HG03521 (cell line): ENCODE measurements at regions not wholly inside any gene's neighbourhood (a gene's known extent, or its start where the extent isn't known, plus 50 kb on each side); places are given as distances from the start of the nearest gene placed in this dataset.

ENCODE experiments used
- ATAC-seq: cut with Tn5 transposase; IDR thresholded peaks from one replicate; pipeline ENCODE4 v1.9.1; 2021; ENCODE audit warnings: mild to moderate bottlenecking, moderate library complexity; ENCODE audit not compliant: unreplicated experiment

- no peak for ATAC-seq
These were observed 246.0 kb upstream of the DAAM1 start for GRCh38 chr14:58942516-58942915.

- ATAC-seq, result no peak
These were observed 244.0 kb upstream of the DAAM1 start for GRCh38 chr14:58944343-58944967.

- no peak for ATAC-seq
These were observed 243.5 kb upstream of the DAAM1 start for GRCh38 chr14:58944968-58945356.

GRCh38 chr14:58946431-58946830 lies 242.0 kb upstream of the DAAM1 start:
- ATAC-seq, result no peak

GRCh38 chr14:58947156-58947555 lies 241.3 kb upstream of the DAAM1 start:
- ATAC-seq, result no peak

GRCh38 chr14:58947814-58948445 lies 240.5 kb upstream of the DAAM1 start:
- no peak for ATAC-seq

- ATAC-seq, result no peak
These were observed 237.9 kb upstream of the DAAM1 start for GRCh38 chr14:58950555-58950954.

GRCh38 chr14:58951143-58951542 lies 237.3 kb upstream of the DAAM1 start:
- ATAC-seq, result no peak

- ATAC-seq, result no peak
These were observed 234.4 kb upstream of the DAAM1 start for GRCh38 chr14:58954052-58954451.

GRCh38 chr14:58954901-58955861 lies 233.3 kb upstream of the DAAM1 start:
- no peak for ATAC-seq

GRCh38 chr14:58961045-58961731 lies 227.3 kb upstream of the DAAM1 start:
- ATAC-seq, result no peak

- ATAC-seq, result no peak
These were observed 224.4 kb upstream of the DAAM1 start for GRCh38 chr14:58963873-58964597.

- ATAC-seq, result no peak
These were observed 223.9 kb upstream of the DAAM1 start for GRCh38 chr14:58964598-58964928.

- ATAC-seq, result no peak
These were observed 222.9 kb upstream of the DAAM1 start for GRCh38 chr14:58965601-58966000.

- no peak for ATAC-seq
These were observed 221.5 kb upstream of the DAAM1 start for GRCh38 chr14:58966997-58967396.

GRCh38 chr14:58969951-58970751 lies 218.3 kb upstream of the DAAM1 start:
- no peak for ATAC-seq

GRCh38 chr14:58972233-58973017 lies 216.0 kb upstream of the DAAM1 start:
- ATAC-seq, result no peak

- no peak for ATAC-seq
These were observed 211.1 kb upstream of the DAAM1 start for GRCh38 chr14:58977366-58977765.

GRCh38 chr14:58978343-58978742 lies 210.1 kb upstream of the DAAM1 start:
- ATAC-seq, result no peak
